Keratinocyte (primary cell): ENCODE measurements at regions not wholly inside any gene's neighbourhood (a gene's known extent, or its start where the extent isn't known, plus 50 kb on each side); places are given as distances from the start of the nearest gene placed in this dataset.

ENCODE experiments used
- CTCF ChIP-seq, 3 experiments: IDR thresholded peaks in 1 of 3; conservative IDR thresholded peaks in 1 of 3; optimal IDR thresholded peaks in 1 of 3; 2 replicates in 2 of 3; 3 replicates in 1 of 3; pipeline versions ENCODE3 to v1.5.1; 2011; ENCODE audit warnings: low read length in 3 of 3, mild to moderate bottlenecking in 3 of 3, moderate library complexity in 2 of 3, control low read depth in 1 of 3, inconsistent platforms in 1 of 3; ENCODE audit not compliant: insufficient read depth in 2 of 3; ENCODE audit errors: extremely low read depth in 1 of 3
- EZH2 ChIP-seq: IDR thresholded peaks from one replicate; pipeline ENCODE4 v1.6.1; 2012; ENCODE audit warnings: inconsistent platforms, mild to moderate bottlenecking, low read length, moderate library complexity

- TF ChIP-seq CTCF (optimal IDR thresholded peaks at IDR 0.05 in 1 of 3, IDR thresholded peaks at IDR 0.05 in 1 of 3, conservative IDR thresholded peaks at IDR 0.05 in 1 of 3; ENCODE audit: extremely low read depth in 1 of 3, insufficient read depth in 2 of 3, low read length in 3 of 3) (no peak), EZH2 (no peak)
These were observed 62.4 kb upstream of the WDFY3 start for GRCh38 chr4:85028910-85029309.
